Activated naive CD4-positive, alpha-beta T cell treated with anti-CD3 and anti-CD28 coated beads for 36 hours (primary cell): ENCODE measurements at regions not wholly inside any gene's neighbourhood (a gene's known extent, or its start where the extent isn't known, plus 50 kb on each side); places are given as distances from the start of the nearest gene placed in this dataset.

ENCODE experiments used
- CTCF ChIA-PET: fragments of 350-600 bp; sonication (Branson Sonifier 250); formaldehyde crosslinking; loops from one replicate; lab custom pipeline; 2021; ENCODE audit warnings: antibody characterized with exemption; lab: Charles Lee
- DNase-seq: peaks from one replicate; pipeline ENCODE4 v3.0.0-alpha.2; 2020
- H3K27ac Mint-ChIP-seq: one replicate; pipeline ENCODE4 v1.8.0; 2021; ENCODE audit warnings: mild to moderate bottlenecking, mixed read lengths
- H3K27me3 Mint-ChIP-seq: one replicate; pipeline ENCODE4 v1.8.0; 2021; ENCODE audit warnings: low read depth, mixed read lengths
- H3K36me3 Mint-ChIP-seq: one replicate; pipeline ENCODE4 v1.8.0; 2021; ENCODE audit warnings: low read depth, mixed read lengths
- H3K4me1 Mint-ChIP-seq: one replicate; pipeline ENCODE4 v1.8.0; 2021; ENCODE audit warnings: low read depth, mixed read lengths
- H3K4me3 Mint-ChIP-seq: one replicate; pipeline ENCODE4 v1.8.0; 2021; ENCODE audit warnings: mild to moderate bottlenecking, moderate library complexity, mixed read lengths
- H3K9me3 Mint-ChIP-seq: one replicate; pipeline ENCODE4 v1.8.0; 2021; ENCODE audit warnings: mixed read lengths
- intact Hi-C: fragments of 100-400 bp; cut with micrococcal nuclease; formaldehyde crosslinking; loops from one replicate; pipeline ENCODE4 v1.15.1; 2023

- intact Hi-C loops, result loop anchor here (5.0 kb wide), 1 partner anchor 53 kb away; no protein-coding TSS in a partner anchor
- H3K27ac Mint-ChIP-seq, result no peak overlapping the region
- no peak for DNase-seq
- H3K4me1 Mint-ChIP-seq, result peaks cover 8% of the 10 kb centered on the region
- no peaks in the 10 kb centered on the region for H3K9me3 Mint-ChIP-seq
- CTCF ChIA-PET, result interaction anchor here (0.9 to 1.5 kb wide), 6 partner anchors 11 to 143 kb away, joined by 3 to 4 read pairs (median 3); no protein-coding TSS in a partner anchor
- H3K4me3 Mint-ChIP-seq, result no peak overlapping the region
- no peaks in the 10 kb centered on the region for H3K36me3 Mint-ChIP-seq
- peaks cover 18% of the 10 kb centered on the region for H3K27me3 Mint-ChIP-seq
These were observed 50.1 kb upstream of the KCNA1 start for GRCh38 chr12:4859478-4860210.
